Memory B cell (primary cell): ENCODE measurements at regions not wholly inside any gene's neighbourhood (a gene's known extent, or its start where the extent isn't known, plus 50 kb on each side); places are given as distances from the start of the nearest gene placed in this dataset.
"Not testable (repeated sequence)": the region's sequence is repeated elsewhere in the genome, so short reads cannot be mapped to it uniquely, and the experiment has no call there.

ENCODE experiments used
- ATAC-seq: fragments of 150-1000 bp; cut with Tn5 transposase; 2 replicates; pipeline ENCODE4 v1.10.0; 2021; ENCODE audit warnings: low read depth, mild to moderate bottlenecking, moderate library complexity
- DNase-seq, 2 donors: peaks; one replicate each; pipeline ENCODE4 v3.0.0; 2022; ENCODE audit warnings: low spot score in 2 of 2
- H3K27ac Mint-ChIP-seq: one replicate; pipeline ENCODE4 v1.8.0; 2022; ENCODE audit warnings: mild to moderate bottlenecking, moderate library complexity, mixed read lengths
- H3K27me3 Mint-ChIP-seq: one replicate; pipeline ENCODE4 v1.8.0; 2022; ENCODE audit warnings: mixed read lengths
- H3K36me3 Mint-ChIP-seq: one replicate; pipeline ENCODE4 v1.8.0; 2022; ENCODE audit warnings: mild to moderate bottlenecking, mixed read lengths
- H3K4me1 Mint-ChIP-seq: one replicate; pipeline ENCODE4 v1.8.0; 2022; ENCODE audit warnings: mixed read lengths
- H3K4me3 Mint-ChIP-seq: one replicate; pipeline ENCODE4 v1.8.0; 2022; ENCODE audit warnings: mild to moderate bottlenecking, moderate library complexity, mixed read lengths
- H3K9me3 Mint-ChIP-seq: one replicate; pipeline ENCODE4 v1.8.0; 2022; ENCODE audit warnings: mixed read lengths

DNA sequence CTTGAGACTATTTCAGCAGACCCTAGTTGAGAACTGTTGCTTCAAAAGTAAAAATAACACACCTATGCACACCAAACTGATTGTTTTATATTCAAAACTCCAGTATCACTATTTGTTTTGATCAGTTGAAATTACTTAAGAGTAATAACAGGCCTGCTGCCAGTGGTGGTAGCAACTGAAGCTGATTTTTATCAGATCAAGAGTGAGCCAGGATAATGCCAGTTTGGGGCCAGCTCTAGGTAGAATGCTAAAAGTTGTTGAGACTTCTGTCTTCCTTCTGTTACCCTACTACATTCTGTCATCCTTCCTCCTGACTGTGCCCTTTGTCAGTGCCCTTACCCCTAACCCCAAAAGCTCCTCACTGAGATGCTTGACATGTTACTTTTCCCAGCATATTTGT, 228.7 kb upstream of the SPRY1 start:
- no peak overlapping the region for H3K4me3 Mint-ChIP-seq
- H3K9me3 Mint-ChIP-seq, result no peaks in the 10 kb centered on the region
- no peaks in the 10 kb centered on the region for H3K4me1 Mint-ChIP-seq
- H3K27me3 Mint-ChIP-seq, result no peaks in the 10 kb centered on the region
- no peak overlapping the region for H3K27ac Mint-ChIP-seq
- ATAC-seq (no peak), DNase-seq (no peak)
- H3K36me3 Mint-ChIP-seq, result peaks cover 3% of the 10 kb centered on the region

DNA sequence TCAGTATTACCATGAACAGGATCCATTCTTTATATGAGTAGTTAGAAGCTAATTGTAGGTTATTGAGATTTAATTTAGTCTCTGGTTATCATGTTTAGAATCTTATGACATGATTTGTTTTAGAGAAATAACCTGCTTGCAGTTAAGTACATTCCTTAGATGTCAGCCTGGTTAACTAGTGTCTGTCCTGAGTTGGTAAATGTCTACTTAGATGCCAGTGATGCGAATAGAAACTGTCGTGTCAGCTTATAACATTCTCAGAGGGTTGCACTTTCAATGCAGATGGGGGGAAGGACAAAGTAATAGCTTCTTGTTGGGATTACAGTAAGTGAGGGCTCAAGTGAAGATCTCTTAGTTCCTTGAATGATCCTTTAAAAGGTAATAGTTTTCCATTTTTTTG, 227.8 kb upstream of the SPRY1 start:
- Mint-ChIP-seq H3K9me3 (no peaks in the 10 kb centered on the region), H3K27ac (no peak overlapping the region), H3K4me3 (no peak overlapping the region), H3K36me3 (peaks cover 3% of the 10 kb centered on the region), H3K27me3 (no peaks in the 10 kb centered on the region), H3K4me1 (no peaks in the 10 kb centered on the region)
- ATAC-seq (no peak), DNase-seq (no peak)

DNA sequence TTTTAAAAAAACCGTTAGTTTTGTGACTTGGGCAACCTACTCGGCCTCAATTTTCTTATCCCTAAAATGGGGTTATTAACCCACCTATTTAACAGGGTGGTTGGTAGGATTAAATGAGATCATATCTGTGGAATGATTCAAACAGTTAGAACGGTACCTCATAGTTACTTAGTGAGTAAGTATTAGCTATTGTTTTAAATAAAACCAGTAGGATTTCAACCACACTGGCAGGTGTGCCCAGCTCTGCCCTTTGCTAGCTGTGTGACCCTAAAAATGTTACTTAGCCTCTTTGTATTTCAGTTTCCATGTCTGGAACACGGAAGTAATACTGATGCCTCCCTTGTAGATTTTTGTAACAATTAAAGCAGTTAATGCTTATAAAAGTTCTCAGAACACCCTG, 225.8 kb upstream of the SPRY1 start:
- no peaks in the 10 kb centered on the region for H3K4me1 Mint-ChIP-seq
- no peaks in the 10 kb centered on the region for H3K9me3 Mint-ChIP-seq
- no peaks in the 10 kb centered on the region for H3K27me3 Mint-ChIP-seq
- DNase-seq, result no peak
- H3K36me3 Mint-ChIP-seq, result peaks cover 3% of the 10 kb centered on the region
- ATAC-seq, result no peak
- H3K27ac Mint-ChIP-seq, result no peak overlapping the region
- no peak overlapping the region for H3K4me3 Mint-ChIP-seq

DNA sequence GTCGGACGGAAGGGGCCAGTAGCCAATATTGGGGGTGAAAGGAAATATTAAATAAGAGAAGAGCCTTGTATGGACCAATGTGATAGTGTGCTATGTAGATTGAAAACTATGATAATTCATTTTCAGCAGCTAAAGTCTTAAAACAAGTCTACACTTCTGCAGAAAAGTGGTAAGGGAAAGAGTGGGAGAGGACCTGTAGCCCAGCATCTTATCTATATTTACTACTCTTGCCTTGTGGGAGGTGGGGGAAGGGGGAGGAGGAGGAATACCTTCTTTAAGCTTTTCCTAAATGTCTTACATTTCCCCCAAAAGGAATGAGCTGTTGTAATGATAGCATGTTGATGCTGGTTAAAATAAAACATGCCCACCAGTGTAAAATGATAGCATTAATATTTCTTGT, 220.0 kb upstream of the SPRY1 start:
- Mint-ChIP-seq H3K9me3 (no peaks in the 10 kb centered on the region), H3K4me1 (no peaks in the 10 kb centered on the region), H3K27ac (no peak overlapping the region), H3K36me3 (peaks cover 3% of the 10 kb centered on the region), H3K4me3 (no peak overlapping the region), H3K27me3 (no peaks in the 10 kb centered on the region)
- ATAC-seq (no peak), DNase-seq (no peak)

DNA sequence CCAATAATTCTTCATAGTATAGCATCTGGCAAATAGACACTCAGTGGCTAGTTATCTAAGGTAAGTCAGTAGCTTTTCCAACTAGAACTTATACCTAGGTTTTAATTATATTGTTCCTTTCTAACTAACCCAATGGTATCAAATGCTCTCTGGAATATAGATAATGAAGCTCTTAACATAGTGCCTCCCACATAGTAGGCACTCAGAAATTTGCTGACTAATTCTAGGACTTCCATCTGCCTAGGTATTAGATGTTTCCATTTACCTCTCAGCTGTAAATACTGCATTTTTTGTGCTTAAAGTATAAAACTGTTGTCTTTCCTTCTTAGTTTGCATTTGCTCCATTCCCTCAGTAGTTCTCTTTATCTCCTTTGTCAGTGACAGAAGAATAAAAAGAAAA, 214.3 kb upstream of the SPRY1 start:
- Mint-ChIP-seq H3K36me3 (peaks cover 5% of the 10 kb centered on the region), H3K27ac (no peak overlapping the region), H3K4me3 (no peak overlapping the region), H3K27me3 (no peaks in the 10 kb centered on the region), H3K9me3 (no peaks in the 10 kb centered on the region), H3K4me1 (no peaks in the 10 kb centered on the region)
- ATAC-seq (no peak), DNase-seq (no peak)

DNA sequence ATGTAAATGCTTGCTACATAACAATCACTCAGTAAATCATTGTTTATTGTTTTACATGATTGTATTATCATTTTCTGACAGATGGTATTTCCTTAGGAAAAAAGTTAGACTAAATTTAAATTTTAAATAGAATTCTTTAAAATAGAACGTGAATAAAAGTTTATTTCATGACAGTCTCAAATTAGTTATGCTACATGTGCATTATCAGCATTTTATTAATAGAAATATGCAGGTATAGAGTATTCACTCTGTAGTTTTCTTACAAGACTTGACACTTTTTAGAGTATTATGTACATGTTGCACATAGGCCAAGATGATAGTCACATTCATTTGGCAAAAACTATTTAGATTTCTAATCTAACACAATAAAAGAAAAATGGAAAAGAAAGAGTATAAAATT, 213.3 kb upstream of the SPRY1 start:
- no peak overlapping the region for H3K4me3 Mint-ChIP-seq
- H3K36me3 Mint-ChIP-seq, result peaks cover 3% of the 10 kb centered on the region
- no peak overlapping the region for H3K27ac Mint-ChIP-seq
- DNase-seq (no peak), ATAC-seq (no peak)
- no peaks in the 10 kb centered on the region for H3K4me1 Mint-ChIP-seq
- no peaks in the 10 kb centered on the region for H3K9me3 Mint-ChIP-seq
- H3K27me3 Mint-ChIP-seq, result no peaks in the 10 kb centered on the region

DNA sequence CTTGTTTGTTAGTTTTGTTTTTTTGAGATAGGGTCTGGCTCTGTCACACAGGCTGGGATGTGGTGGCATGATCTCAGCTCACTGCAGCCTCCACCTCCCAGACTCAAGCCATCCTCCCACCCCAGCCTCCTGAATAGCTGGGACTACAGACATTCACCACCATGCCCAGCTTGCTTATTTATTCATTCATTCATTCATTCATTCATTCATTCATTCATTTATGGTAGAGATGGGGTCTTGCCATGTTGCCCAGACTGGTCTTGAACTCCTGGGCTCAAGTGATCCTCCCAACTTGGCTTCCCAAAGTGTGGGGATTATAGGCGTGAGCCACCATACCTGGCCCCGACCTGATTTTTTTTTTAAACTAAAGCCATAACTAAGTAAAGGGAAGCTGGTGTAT, 212.8 kb upstream of the SPRY1 start:
- not testable (repeated sequence) for H3K27ac Mint-ChIP-seq, H3K4me1 Mint-ChIP-seq, DNase-seq, ATAC-seq, H3K27me3 Mint-ChIP-seq, H3K9me3 Mint-ChIP-seq, H3K4me3 Mint-ChIP-seq, H3K36me3 Mint-ChIP-seq

DNA sequence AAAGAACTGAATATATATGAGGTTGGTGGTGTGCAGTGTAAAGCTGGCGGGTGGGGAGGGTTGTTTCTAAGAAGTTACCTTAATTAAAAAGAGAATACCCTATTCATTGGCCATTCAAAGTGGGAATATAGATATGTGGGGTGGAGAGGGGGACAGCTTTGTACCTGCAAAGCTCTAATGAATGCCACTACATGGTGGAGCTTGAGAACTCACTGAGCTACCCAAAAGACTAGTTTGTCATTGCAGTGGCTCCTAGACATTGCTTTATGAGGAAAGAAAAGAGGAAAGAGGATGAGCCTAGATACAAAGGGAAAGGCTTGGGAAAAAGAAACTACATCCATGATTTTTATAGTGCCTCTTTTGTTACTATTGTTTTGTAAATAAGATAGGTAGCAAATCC, 209.9 kb upstream of the SPRY1 start:
- Mint-ChIP-seq H3K4me3 (no peak overlapping the region), H3K9me3 (no peaks in the 10 kb centered on the region), H3K27me3 (no peaks in the 10 kb centered on the region), H3K36me3 (peaks cover 5% of the 10 kb centered on the region), H3K4me1 (no peaks in the 10 kb centered on the region), H3K27ac (no peak overlapping the region)
- no peak for ATAC-seq
- DNase-seq, result no peak

DNA sequence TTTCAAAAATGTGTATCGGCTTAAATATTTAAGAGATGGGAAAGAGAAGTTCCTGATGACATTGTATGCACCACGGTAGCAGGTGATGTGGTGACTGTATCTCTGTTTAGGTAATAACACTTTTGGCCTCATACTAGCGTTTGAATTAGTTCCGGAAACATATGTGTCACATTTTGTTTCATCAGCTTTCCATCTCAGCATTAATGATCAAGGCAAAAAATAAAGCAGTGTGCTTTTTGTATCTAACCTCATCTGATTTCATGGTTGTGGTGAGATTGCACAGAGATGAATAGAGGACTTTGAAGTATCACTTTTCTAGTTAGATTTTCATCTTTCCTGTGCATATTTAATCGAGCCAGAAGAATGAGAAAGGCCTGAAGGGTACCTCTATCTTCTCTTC, 206.4 kb upstream of the SPRY1 start:
- DNase-seq (no peak), ATAC-seq (no peak)
- peak overlapping the region; percentile 63 for H3K27ac Mint-ChIP-seq
- no peaks in the 10 kb centered on the region for H3K9me3 Mint-ChIP-seq
- no peaks in the 10 kb centered on the region for H3K4me1 Mint-ChIP-seq
- H3K36me3 Mint-ChIP-seq, result peaks cover 5% of the 10 kb centered on the region
- no peaks in the 10 kb centered on the region for H3K27me3 Mint-ChIP-seq
- H3K4me3 Mint-ChIP-seq, result no peak overlapping the region

DNA sequence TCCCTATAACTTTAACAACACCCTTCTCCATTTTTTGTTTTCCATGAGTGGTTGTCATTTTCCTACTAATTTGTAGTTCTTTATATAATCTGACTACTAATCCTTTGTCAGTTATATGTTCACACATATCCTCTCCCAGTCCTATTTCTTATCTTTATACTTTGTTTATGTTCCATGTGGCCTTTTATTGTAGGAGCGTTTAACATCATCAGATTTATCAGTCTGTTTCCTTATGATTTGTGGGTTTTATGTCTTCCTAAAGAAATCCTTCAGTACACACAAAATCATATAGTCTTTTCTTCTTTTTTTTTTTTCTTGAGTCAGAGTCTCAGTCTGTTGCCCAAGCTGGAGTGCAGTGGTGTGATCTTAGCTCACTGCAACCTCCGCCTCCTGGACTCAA, 204.9 kb upstream of the SPRY1 start:
- H3K9me3 Mint-ChIP-seq, result peaks cover 3% of the 10 kb centered on the region
- ATAC-seq (no peak), DNase-seq (no peak)
- no peaks in the 10 kb centered on the region for H3K4me1 Mint-ChIP-seq
- no peak overlapping the region for H3K4me3 Mint-ChIP-seq
- H3K36me3 Mint-ChIP-seq, result peaks cover 7% of the 10 kb centered on the region
- no peak overlapping the region for H3K27ac Mint-ChIP-seq
- no peaks in the 10 kb centered on the region for H3K27me3 Mint-ChIP-seq

DNA sequence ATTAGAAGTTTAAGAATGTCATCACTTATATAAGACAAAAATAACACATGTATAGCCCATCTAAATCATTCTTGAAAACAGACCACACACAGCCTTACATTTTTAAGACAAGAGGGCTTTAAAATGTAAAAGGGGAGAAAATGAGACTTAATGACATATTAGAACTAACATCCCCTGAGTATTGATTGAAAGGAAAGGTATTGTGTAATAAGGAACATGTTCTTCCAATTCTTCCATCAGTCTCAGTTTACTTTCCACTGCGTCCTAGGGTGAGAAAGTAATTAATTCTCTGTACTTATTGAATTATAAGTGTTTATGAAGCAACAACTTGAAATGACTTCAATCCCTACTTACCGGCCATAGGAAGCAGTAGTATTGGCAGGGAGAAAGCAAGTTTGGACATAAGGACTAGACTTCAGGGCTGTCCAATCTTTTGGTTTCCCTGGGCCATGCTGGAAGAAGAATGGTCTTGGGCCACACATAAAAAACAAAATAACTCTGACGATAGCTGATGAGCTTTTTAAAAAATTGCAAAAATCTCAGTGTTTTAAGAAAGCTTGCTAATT, 202.7 kb upstream of the SPRY1 start:
- H3K27ac Mint-ChIP-seq, result no peak overlapping the region
- peaks cover 3% of the 10 kb centered on the region for H3K9me3 Mint-ChIP-seq
- ATAC-seq, result no peak
- no peaks in the 10 kb centered on the region for H3K4me1 Mint-ChIP-seq
- DNase-seq, result no peak
- peaks cover 6% of the 10 kb centered on the region for H3K36me3 Mint-ChIP-seq
- H3K4me3 Mint-ChIP-seq, result no peak overlapping the region
- H3K27me3 Mint-ChIP-seq, result no peaks in the 10 kb centered on the region

DNA sequence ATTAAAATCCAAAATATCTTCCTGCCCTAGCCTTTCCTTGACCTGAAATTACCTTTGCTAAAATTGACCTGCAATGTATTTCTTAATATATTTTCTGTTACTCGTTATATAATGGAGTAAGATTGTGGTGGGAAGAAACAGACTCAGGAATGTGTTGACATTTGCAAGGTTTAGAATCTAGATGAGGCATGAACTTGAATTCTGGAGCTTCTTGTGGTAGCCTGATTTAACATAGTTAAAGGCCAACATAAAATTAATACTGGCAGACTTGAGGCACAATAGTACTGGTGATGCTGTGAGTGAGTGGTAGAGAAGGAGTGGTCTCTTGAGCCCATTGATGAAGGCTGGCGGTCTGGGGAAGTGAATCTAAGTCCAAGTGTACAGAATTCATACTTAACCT, 197.9 kb upstream of the SPRY1 start:
- ATAC-seq (no peak), DNase-seq (no peak)
- Mint-ChIP-seq H3K4me3 (no peak overlapping the region), H3K27me3 (no peaks in the 10 kb centered on the region), H3K27ac (no peak overlapping the region), H3K36me3 (peaks cover 7% of the 10 kb centered on the region), H3K9me3 (peaks cover 3% of the 10 kb centered on the region), H3K4me1 (no peaks in the 10 kb centered on the region)

DNA sequence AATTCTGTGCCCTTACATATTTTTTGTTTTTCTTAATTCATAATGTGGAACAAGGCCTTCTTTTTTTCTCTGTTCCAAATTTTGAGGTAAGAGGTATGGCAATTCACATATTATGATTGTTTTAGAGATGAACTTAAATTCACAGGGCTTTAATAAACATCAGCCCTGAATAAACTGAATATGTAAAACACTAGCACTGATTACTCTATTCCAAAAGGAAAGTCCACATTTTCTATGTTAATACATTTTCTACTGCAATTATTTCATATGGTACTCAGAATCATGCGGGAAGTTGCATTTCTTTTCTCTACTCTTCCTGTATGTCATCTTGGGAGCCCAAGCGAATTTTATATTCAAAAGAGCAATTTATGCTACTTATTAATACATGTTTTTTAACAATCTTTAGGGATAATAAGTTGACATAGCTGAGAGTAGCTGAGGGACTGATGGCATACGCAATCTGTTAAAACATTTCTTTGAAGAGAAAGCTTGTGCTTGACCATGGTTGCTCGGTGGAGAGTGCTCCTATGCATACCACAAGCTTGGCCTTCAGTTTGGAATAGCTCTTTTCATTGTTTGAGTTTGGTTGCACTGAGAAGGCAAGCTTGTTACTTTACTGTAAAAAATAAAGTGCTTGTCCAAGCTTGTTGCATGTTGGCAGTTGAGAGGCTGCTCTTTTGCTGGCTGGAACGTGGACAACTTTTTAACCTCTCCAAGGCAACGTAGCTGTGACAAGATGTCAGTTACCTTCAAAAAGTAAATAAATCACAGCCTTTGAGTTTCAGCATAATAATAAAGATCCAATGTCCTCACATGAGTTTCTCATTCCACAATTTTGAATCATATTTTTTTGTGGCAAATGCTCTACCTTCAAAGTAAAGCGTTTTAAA, 196.3 kb upstream of the SPRY1 start:
- ATAC-seq (no peak), DNase-seq (no peak)
- no peak overlapping the region for H3K4me3 Mint-ChIP-seq

DNA sequence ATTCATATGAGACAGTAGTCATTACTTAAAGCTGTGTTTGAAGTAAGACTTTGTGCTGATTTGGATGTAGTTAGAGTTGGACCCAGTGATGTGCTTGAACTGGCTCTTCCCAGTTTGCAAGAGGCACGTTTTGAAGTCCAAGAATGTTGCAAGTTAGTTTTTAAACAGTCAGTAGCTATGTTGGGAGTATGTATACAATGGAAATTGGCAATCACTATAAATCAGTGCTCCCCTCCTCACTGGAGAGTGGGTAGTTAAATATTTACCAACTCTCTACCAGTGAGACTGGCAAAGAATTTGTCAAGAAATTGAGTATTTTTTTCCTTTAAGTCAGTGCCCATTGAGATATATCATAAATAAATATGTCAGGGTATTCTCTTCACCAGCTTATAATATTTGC, 191.9 kb upstream of the SPRY1 start:
- Mint-ChIP-seq H3K9me3 (no peaks in the 10 kb centered on the region), H3K36me3 (peaks cover 12% of the 10 kb centered on the region), H3K27me3 (no peaks in the 10 kb centered on the region), H3K27ac (no peak overlapping the region), H3K4me3 (no peak overlapping the region), H3K4me1 (no peaks in the 10 kb centered on the region)
- DNase-seq (no peak), ATAC-seq (no peak)

More for the DNA sequence above, 196.3 kb upstream of the SPRY1 start:
- Mint-ChIP-seq H3K4me1 (no peaks in the 10 kb centered on the region), H3K27me3 (no peaks in the 10 kb centered on the region), H3K9me3 (peaks cover 3% of the 10 kb centered on the region), H3K27ac (no peak overlapping the region), H3K36me3 (peaks cover 11% of the 10 kb centered on the region)

DNA sequence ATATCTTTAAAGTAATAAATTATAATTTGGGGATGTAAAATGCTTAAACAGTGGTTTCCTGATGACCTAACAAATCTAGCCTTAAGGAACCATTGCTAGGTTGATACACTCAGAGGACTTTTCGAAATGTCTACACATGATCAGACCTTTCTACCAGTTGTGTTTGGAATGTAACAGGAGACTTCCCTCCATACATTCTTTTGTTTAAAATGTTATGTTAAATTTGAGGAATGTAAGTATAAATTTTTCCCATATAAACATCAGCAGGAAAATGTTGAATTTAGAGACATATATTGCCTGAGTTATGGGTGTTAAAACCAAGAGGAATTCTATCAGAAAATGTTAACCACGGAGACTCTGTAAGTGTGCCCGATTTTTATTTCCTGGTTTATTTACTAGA, 190.6 kb upstream of the SPRY1 start:
- ATAC-seq (no peak), DNase-seq (no peak)
- no peaks in the 10 kb centered on the region for H3K27me3 Mint-ChIP-seq
- H3K36me3 Mint-ChIP-seq, result peaks cover 17% of the 10 kb centered on the region
- no peaks in the 10 kb centered on the region for H3K4me1 Mint-ChIP-seq
- no peak overlapping the region for H3K27ac Mint-ChIP-seq
- no peaks in the 10 kb centered on the region for H3K9me3 Mint-ChIP-seq
- no peak overlapping the region for H3K4me3 Mint-ChIP-seq
